ENCODE measurements at regions not wholly inside any gene's neighbourhood (a gene's known extent, or its start where the extent isn't known, plus 50 kb on each side); places are given as distances from the start of the nearest gene placed in this dataset.

DNA sequence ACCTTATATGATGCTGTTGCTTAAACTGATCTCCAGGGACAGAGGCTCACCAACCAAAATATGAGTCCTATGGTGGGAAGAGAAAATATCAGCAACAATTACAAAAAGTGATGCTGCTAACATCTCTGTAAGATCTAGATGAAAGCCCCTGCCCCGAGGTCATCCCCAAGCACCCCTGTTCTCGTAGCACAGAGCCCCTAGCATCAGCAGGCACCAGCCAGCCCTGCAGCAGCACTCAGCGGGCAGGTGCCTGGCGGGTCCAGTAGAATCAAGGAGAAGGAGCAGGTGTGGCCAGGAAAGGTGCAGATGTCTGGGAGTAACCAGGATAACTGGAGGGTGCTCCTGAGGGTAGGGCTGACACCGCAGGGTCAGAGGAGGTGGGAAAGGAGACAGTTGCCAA lies 474.2 kb upstream of the MYT1L start:
- TF ChIP-seq CTCF (conservative IDR thresholded peaks at IDR 0.05) (no peak), EZH2 (IDR thresholded peaks at IDR 0.05; ENCODE audit: low read depth) (no peak)

Measured in PC-9 (cell line).